Left ventricle myocardium inferior (tissue), 1 donor: ENCODE measurements at regions not wholly inside any gene's neighbourhood (a gene's known extent, or its start where the extent isn't known, plus 50 kb on each side); places are given as distances from the start of the nearest gene placed in this dataset.

Experiments
- DNase-seq: peaks from one replicate; pipeline ENCODE4 v3.0.0-alpha.2; 2020
- H3K27ac ChIP-seq: fragments of 200-600 bp; replicated peaks from 2 replicates; pipeline ENCODE4 v1.8.0; 2021
- H3K27me3 ChIP-seq: fragments of 200-600 bp; 2 replicates; pipeline ENCODE4 v1.8.0; 2021; ENCODE audit warnings: low read depth
- H3K36me3 ChIP-seq: fragments of 200-600 bp; 2 replicates; pipeline ENCODE4 v1.8.0; 2021
- H3K4me1 ChIP-seq: fragments of 200-600 bp; 2 replicates; pipeline ENCODE4 v1.8.0; 2021
- H3K4me3 ChIP-seq: fragments of 200-600 bp; 2 replicates; pipeline ENCODE4 v1.8.0; 2021; ENCODE audit warnings: mild to moderate bottlenecking, moderate library complexity
- H3K9me3 ChIP-seq: fragments of 200-600 bp; replicated peaks from 2 replicates; pipeline ENCODE4 v1.8.0; 2021
- intact Hi-C: fragments of 100-400 bp; cut with micrococcal nuclease; formaldehyde crosslinking; loops from one replicate; pipeline ENCODE4 v1.11.0; 2022
- TF ChIP-seq, protein P1 (sequence below): fragments of 200-600 bp; IDR thresholded peaks from 2 replicates; pipeline ENCODE4 v1.8.0; 2021; ENCODE audit warnings: antibody characterized with exemption, mild to moderate bottlenecking, borderline replicate concordance
- donor health status: DM: no; HTN: yes; CAD: no; lungs with severe emphysema.

DNA sequence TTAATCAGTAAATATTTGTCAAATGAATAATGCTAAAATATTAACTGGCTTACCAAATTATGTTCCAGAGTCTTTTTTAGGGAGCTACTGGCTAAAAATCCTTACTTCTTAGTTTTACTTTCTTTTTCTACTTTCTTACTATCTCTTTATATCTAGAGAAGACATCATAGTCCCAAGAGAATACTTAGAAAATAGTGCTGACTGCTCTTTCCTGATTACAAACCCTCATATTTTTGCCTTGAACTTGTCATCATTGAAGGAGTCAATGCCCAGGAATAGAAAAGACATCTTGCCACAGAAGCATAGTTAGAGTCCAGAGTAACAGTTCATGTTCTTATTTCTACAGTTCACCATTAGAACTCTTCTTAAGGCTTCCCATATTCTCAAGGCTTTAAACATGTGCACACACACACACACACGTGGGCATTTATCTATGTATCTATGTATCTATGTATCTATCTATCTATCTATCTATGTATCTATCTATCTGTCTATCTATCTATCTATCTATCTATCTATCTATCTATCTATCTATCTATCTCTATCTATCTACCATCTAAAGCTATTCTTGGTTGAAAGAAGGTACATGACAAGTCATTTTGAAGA is 654.3 kb downstream of the ANXA1 start:
- DNase-seq = no peak
- H3K36me3 ChIP-seq = no peaks in the 10 kb centered on the region
- no peaks in the 10 kb centered on the region for H3K4me1 ChIP-seq
- H3K27me3 ChIP-seq = no peaks in the 10 kb centered on the region
- intact Hi-C loops = no loop called here
- H3K27ac ChIP-seq = no peak overlapping the region
- H3K4me3 ChIP-seq = no peak overlapping the region
- H3K9me3 ChIP-seq = no peaks in the 10 kb centered on the region
- TF ChIP-seq, protein P1, sequence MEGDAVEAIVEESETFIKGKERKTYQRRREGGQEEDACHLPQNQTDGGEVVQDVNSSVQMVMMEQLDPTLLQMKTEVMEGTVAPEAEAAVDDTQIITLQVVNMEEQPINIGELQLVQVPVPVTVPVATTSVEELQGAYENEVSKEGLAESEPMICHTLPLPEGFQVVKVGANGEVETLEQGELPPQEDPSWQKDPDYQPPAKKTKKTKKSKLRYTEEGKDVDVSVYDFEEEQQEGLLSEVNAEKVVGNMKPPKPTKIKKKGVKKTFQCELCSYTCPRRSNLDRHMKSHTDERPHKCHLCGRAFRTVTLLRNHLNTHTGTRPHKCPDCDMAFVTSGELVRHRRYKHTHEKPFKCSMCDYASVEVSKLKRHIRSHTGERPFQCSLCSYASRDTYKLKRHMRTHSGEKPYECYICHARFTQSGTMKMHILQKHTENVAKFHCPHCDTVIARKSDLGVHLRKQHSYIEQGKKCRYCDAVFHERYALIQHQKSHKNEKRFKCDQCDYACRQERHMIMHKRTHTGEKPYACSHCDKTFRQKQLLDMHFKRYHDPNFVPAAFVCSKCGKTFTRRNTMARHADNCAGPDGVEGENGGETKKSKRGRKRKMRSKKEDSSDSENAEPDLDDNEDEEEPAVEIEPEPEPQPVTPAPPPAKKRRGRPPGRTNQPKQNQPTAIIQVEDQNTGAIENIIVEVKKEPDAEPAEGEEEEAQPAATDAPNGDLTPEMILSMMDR = no peak

GRCh38 chr9:73806876-73807275 is 655.2 kb downstream of the ANXA1 start:
- no peak overlapping the region for H3K4me3 ChIP-seq
- H3K4me1 ChIP-seq = no peaks in the 10 kb centered on the region
- no peaks in the 10 kb centered on the region for H3K27me3 ChIP-seq
- no peaks in the 10 kb centered on the region for H3K9me3 ChIP-seq
- H3K36me3 ChIP-seq = no peaks in the 10 kb centered on the region
- TF ChIP-seq, protein P1 = no peak
- no peak for DNase-seq
- intact Hi-C loops = no loop called here
- no peak overlapping the region for H3K27ac ChIP-seq

DNA sequence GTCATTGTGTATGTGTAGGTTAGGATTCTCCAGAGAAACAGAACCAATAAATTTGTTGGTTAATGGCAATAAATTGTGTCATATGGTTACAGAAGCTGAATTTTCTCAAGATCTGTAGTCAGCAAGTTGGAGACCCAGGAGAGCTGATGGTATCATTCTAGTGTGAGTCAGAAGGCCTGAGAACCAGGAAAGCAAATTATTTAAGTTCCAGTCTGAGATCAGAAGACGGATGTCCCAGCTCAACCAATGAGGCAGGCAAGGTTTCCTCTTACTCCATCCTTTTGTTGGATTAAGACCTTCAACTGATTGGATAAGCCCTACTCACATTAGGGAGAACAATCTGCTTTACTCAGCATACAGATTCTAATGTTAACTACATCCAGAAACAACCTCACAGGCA is 656.3 kb downstream of the ANXA1 start:
- no peak for DNase-seq
- intact Hi-C loops = no loop called here
- H3K36me3 ChIP-seq = no peaks in the 10 kb centered on the region
- no peaks in the 10 kb centered on the region for H3K9me3 ChIP-seq
- H3K4me3 ChIP-seq = no peak overlapping the region
- H3K27me3 ChIP-seq = no peaks in the 10 kb centered on the region
- TF ChIP-seq, protein P1 = no peak
- no peaks in the 10 kb centered on the region for H3K4me1 ChIP-seq
- H3K27ac ChIP-seq = no peak overlapping the region

DNA sequence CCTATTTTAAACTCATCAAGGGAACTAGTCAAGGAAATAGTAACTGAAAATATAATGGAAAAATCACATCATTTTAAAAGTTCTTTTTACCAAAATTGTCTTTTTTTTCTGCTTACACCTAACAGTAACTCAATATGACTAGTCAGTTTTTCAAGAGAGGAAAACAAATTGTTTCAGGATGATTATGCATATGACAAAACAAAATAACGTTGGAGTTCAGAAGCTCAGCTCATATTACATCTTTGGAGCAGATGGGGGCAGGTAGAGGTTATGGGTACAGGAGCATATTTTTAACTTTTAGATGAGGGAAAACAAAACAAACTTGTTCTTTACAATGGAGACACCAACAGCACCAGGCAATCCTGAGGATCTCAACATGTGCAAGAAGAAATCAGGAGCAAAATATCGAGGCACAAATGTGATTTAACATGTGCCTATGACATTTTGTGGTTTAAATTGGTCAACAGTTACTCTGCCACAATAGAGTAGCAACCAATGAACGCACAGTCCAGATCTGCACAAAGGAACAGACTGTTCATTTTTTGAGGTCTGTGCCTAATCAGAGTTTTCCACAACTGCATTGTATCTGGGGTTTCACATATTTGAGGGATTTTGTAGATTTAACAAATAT is 659.0 kb downstream of the ANXA1 start:
- H3K36me3 ChIP-seq = no peaks in the 10 kb centered on the region
- TF ChIP-seq, protein P1 = no peak
- no peak overlapping the region for H3K27ac ChIP-seq
- H3K4me1 ChIP-seq = no peaks in the 10 kb centered on the region
- no peak for DNase-seq
- H3K27me3 ChIP-seq = no peaks in the 10 kb centered on the region
- H3K4me3 ChIP-seq = no peak overlapping the region
- no peaks in the 10 kb centered on the region for H3K9me3 ChIP-seq
- intact Hi-C loops = no loop called here

DNA sequence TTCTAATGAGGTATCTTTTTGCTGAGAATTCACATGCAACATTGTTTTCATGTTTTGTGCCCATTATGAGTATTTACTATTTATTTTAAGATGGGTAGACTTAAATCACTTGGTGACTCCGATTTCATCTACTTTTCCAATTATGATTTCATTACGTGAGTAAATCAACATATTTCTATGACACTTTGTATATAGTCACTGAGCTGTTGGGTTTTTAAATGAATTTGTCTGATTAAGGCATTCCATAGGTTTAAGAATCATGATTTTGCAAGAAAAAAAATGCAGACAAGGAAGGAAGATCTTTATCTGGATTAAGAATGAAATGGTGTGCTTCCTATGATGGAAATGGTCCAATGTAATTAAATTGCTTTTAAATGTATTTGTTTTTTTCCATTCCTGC is 661.9 kb downstream of the ANXA1 start:
- Histone ChIP-seq H3K9me3 (no peaks in the 10 kb centered on the region), H3K27ac (no peak overlapping the region), H3K36me3 (no peaks in the 10 kb centered on the region), H3K4me3 (no peak overlapping the region), H3K27me3 (no peaks in the 10 kb centered on the region), H3K4me1 (no peaks in the 10 kb centered on the region)
- DNase-seq = no peak
- intact Hi-C loops = no loop called here
- TF ChIP-seq, protein P1 = no peak
